HG03565 (cell line): ENCODE measurements at regions not wholly inside any gene's neighbourhood (a gene's known extent, or its start where the extent isn't known, plus 50 kb on each side); places are given as distances from the start of the nearest gene placed in this dataset.

Experiments used
- ATAC-seq: cut with Tn5 transposase; IDR thresholded peaks from one replicate; pipeline ENCODE4 v1.9.1; 2021; ENCODE audit warnings: mild to moderate bottlenecking, moderate library complexity; ENCODE audit not compliant: unreplicated experiment

GRCh38 chr14:54088271-54088670 lies 131.6 kb upstream of the BMP4 start:
- no peak for ATAC-seq

- ATAC-seq: no peak
Measured at GRCh38 chr14:54090274-54090673, 133.6 kb upstream of the BMP4 start.

GRCh38 chr14:54094765-54095164 lies 138.1 kb upstream of the BMP4 start:
- no peak for ATAC-seq

- ATAC-seq: no peak
Measured at GRCh38 chr14:54098536-54098935, 141.9 kb upstream of the BMP4 start.

GRCh38 chr14:54102051-54102456 lies 145.4 kb upstream of the BMP4 start:
- ATAC-seq: no peak

GRCh38 chr14:54102530-54102929 lies 145.9 kb upstream of the BMP4 start:
- ATAC-seq: no peak

- ATAC-seq: no peak
Measured at GRCh38 chr14:54104601-54105145, 148.0 kb upstream of the BMP4 start.

- no peak for ATAC-seq
Measured at GRCh38 chr14:54105406-54105805, 148.8 kb upstream of the BMP4 start.

GRCh38 chr14:54105898-54106297 lies 149.3 kb upstream of the BMP4 start:
- no peak for ATAC-seq

GRCh38 chr14:54106661-54107377 lies 150.2 kb upstream of the BMP4 start:
- no peak for ATAC-seq

- ATAC-seq: no peak
Measured at GRCh38 chr14:54108481-54109471, 152.2 kb upstream of the BMP4 start.

GRCh38 chr14:54109521-54110120 lies 153.0 kb upstream of the BMP4 start:
- ATAC-seq: no peak

GRCh38 chr14:54114941-54115340 lies 158.3 kb upstream of the BMP4 start:
- ATAC-seq: no peak

- no peak for ATAC-seq
Measured at GRCh38 chr14:54116198-54116885, 159.7 kb upstream of the BMP4 start.

GRCh38 chr14:54116972-54117371 lies 160.3 kb upstream of the BMP4 start:
- no peak for ATAC-seq

GRCh38 chr14:54117396-54117795 lies 160.8 kb upstream of the BMP4 start:
- no peak for ATAC-seq

- ATAC-seq: no peak
Measured at GRCh38 chr14:54117924-54118323, 161.3 kb upstream of the BMP4 start.

GRCh38 chr14:54120260-54120659 lies 163.6 kb upstream of the BMP4 start:
- ATAC-seq: no peak

- ATAC-seq: no peak
Measured at GRCh38 chr14:54121466-54122027, 164.9 kb upstream of the BMP4 start.

GRCh38 chr14:54123841-54124240 lies 167.2 kb upstream of the BMP4 start:
- no peak for ATAC-seq
